ENCODE measurements at regions not wholly inside any gene's neighbourhood (a gene's known extent, or its start where the extent isn't known, plus 50 kb on each side); places are given as distances from the start of the nearest gene placed in this dataset.
A peak's percentile ranks its signal among the peaks of the same experiment; 100 is the strongest.

DNA sequence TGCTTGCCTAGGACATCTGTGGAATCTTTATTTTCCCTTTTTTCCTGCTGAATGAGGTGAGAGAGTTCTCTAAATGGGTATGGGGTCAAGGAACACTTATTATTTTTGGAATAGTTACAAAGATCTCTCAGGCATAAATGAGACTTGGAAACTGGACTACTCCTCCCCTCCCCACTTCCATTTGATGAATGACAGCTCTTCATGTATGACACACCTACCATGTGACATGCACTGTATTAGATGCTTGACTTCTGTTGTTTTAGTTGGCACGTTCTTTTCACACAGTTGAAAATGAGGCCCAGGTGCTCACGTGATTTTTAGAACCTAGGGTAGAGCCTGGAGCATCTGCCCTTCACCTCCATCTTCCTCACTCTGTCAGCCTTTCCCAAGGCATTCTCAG, 62.4 kb downstream of the VCPKMT start:
- Histone ChIP-seq H3K27ac (no peak overlapping the region), H3K36me3 (no peaks in the 10 kb centered on the region), H3K4me1 (ENCODE audit: low read depth) (no peaks in the 10 kb centered on the region), H3K27me3 (no peaks in the 10 kb centered on the region), H3K9me3 (ENCODE audit: low read depth) (no peaks in the 10 kb centered on the region), H3K4me3 (no peak overlapping the region)
- no peak for DNase-seq (ENCODE audit: low read depth in 1 of 2, low spot score in 1 of 2)
- TF ChIP-seq, protein P1, sequence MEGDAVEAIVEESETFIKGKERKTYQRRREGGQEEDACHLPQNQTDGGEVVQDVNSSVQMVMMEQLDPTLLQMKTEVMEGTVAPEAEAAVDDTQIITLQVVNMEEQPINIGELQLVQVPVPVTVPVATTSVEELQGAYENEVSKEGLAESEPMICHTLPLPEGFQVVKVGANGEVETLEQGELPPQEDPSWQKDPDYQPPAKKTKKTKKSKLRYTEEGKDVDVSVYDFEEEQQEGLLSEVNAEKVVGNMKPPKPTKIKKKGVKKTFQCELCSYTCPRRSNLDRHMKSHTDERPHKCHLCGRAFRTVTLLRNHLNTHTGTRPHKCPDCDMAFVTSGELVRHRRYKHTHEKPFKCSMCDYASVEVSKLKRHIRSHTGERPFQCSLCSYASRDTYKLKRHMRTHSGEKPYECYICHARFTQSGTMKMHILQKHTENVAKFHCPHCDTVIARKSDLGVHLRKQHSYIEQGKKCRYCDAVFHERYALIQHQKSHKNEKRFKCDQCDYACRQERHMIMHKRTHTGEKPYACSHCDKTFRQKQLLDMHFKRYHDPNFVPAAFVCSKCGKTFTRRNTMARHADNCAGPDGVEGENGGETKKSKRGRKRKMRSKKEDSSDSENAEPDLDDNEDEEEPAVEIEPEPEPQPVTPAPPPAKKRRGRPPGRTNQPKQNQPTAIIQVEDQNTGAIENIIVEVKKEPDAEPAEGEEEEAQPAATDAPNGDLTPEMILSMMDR (IDR thresholded peaks at IDR 0.05; ENCODE audit: low read depth, low read length) = no peak

DNA sequence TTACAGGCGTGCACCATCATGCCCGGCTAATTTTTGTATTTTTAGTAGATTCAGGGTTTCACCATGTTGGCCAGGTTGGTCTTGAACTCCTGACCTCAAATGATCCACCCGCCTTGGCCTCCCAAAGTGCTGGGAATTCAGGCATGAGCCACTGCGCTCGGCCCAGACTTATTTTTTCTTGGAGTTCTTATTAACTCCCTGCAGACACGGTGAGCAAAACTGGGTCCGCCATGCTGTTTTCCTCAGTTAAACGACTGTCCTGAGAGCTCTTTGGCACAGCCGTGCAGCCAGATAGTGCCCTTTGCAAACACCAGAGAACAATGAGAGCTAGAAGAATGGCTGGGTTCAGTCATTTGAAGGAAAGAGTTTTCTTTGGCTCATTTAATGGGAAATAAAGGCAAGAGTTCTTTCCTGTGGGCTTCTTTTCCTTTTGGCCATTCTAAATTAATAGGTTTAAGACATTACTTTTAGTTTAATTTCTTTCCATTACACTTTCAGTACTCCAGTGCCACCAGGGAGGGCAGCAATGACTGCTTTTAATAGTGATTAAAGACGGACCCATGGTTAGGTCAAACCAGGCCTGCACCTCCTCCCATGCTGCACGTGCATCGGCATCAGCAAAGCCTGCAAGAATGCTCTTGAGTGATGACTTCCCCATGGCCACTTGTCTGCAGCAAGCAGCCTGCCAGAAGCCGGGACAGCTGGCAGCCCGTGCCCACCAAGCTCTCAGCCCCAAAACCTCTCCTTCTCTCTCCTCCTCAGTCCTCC, 60.7 kb downstream of the VCPKMT start:
- Histone ChIP-seq H3K4me1 (ENCODE audit: low read depth) (no peaks in the 10 kb centered on the region), H3K9me3 (ENCODE audit: low read depth) (no peaks in the 10 kb centered on the region), H3K4me3 (no peak overlapping the region), H3K27me3 (no peaks in the 10 kb centered on the region), H3K27ac (no peak overlapping the region), H3K36me3 (no peaks in the 10 kb centered on the region)
- DNase-seq (ENCODE audit: low read depth in 1 of 2, low spot score in 1 of 2) = no peak
- TF ChIP-seq, protein P1 (IDR thresholded peaks at IDR 0.05; ENCODE audit: low read depth, low read length) = peak; percentile 19

DNA sequence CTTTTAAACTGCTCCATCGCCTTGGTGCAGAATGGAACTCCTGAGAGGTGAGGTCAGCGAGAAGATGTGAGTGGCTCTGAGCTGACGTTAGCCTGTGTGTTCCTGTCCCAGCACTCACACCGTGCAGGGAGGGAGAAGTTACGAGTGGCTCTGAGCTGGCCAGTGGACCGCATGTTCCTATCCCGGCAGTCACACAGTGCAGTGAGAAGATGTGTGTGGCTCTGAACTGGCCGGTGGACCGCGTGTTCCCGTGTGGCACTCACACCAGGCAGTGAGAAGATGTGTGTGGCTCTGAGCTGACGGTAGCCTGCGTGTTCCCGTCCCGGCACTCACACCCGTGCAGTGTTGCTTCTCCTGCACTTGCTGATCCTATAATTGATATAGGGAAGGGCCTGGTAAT, 59.9 kb downstream of the VCPKMT start:
- no peaks in the 10 kb centered on the region for H3K9me3 ChIP-seq (ENCODE audit: low read depth)
- no peaks in the 10 kb centered on the region for H3K36me3 ChIP-seq
- H3K27ac ChIP-seq = no peak overlapping the region
- H3K4me3 ChIP-seq = no peak overlapping the region
- TF ChIP-seq, protein P1 (IDR thresholded peaks at IDR 0.05; ENCODE audit: low read depth, low read length) = no peak
- H3K27me3 ChIP-seq = no peaks in the 10 kb centered on the region
- no peaks in the 10 kb centered on the region for H3K4me1 ChIP-seq (ENCODE audit: low read depth)
- no peak for DNase-seq (ENCODE audit: low read depth in 1 of 2, low spot score in 1 of 2)

DNA sequence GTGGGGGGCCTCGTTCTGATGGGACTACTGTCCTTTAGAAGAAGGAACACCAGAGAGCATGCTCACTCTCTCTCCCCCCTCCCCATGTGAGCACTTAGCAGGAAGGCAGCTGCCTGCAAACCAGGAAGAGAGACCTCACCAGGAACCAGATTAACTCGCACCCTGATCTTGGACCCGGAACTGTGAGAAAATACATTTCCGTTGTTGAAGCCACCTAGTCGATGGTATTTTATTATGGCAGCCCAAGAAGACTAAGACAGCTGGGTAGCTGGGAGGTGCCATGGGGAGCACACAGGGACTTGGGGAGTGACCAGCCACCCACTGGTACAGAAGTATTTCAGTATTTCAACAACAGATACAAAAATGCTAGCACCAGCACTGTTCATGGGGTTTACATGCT, 59.0 kb downstream of the VCPKMT start:
- no peak overlapping the region for H3K4me3 ChIP-seq
- no peak for DNase-seq (ENCODE audit: low read depth in 1 of 2, low spot score in 1 of 2)
- TF ChIP-seq, protein P1 (IDR thresholded peaks at IDR 0.05; ENCODE audit: low read depth, low read length) = no peak
- H3K4me1 ChIP-seq (ENCODE audit: low read depth) = no peaks in the 10 kb centered on the region
- H3K27ac ChIP-seq = no peak overlapping the region
- H3K9me3 ChIP-seq (ENCODE audit: low read depth) = no peaks in the 10 kb centered on the region
- H3K27me3 ChIP-seq = no peaks in the 10 kb centered on the region
- no peaks in the 10 kb centered on the region for H3K36me3 ChIP-seq

DNA sequence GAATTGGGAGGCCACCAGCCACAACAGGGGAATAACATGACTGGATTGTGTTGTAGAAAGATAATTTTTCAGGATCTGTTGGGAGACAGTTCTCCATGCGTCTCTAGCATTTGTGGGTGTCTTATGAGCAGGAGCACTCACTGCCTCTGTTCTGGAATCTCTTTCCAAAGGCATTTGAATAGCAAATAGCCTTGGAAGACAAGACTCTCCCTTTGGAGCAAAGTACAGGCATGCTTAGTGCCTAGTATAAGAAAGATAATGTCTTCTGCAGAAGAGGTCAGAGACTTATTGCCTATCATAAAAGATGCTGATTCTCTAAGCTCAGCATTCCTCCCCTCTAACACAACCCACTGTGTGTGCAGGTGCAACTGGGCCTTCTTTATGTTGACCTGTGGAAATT, 58.3 kb downstream of the VCPKMT start:
- H3K36me3 ChIP-seq = no peaks in the 10 kb centered on the region
- no peaks in the 10 kb centered on the region for H3K4me1 ChIP-seq (ENCODE audit: low read depth)
- TF ChIP-seq, protein P1 (IDR thresholded peaks at IDR 0.05; ENCODE audit: low read depth, low read length) = no peak
- no peaks in the 10 kb centered on the region for H3K27me3 ChIP-seq
- H3K4me3 ChIP-seq = no peak overlapping the region
- DNase-seq (ENCODE audit: low read depth in 1 of 2, low spot score in 1 of 2) = no peak
- no peak overlapping the region for H3K27ac ChIP-seq
- no peaks in the 10 kb centered on the region for H3K9me3 ChIP-seq (ENCODE audit: low read depth)
